A549 (cell line): ENCODE measurements at regions not wholly inside any gene's neighbourhood (a gene's known extent, or its start where the extent isn't known, plus 50 kb on each side); places are given as distances from the start of the nearest gene placed in this dataset.
A peak's percentile ranks its signal among the peaks of the same experiment; 100 is the strongest.

ENCODE experiments used
- ATAC-seq, 2 experiments: fragments of 200-7000 bp in 1 of 2; fragments of >200 bp in 1 of 2; cut with Nextera tagmentation in 1 of 2; cut with Tn5 transposase in 1 of 2; 3 replicates each; pipeline versions ENCODE4 v1.8.0 to v1.9.1; 2018 to 2020; ENCODE audit warnings: mild to moderate bottlenecking in 1 of 2, moderate library complexity in 1 of 2
- CTCF ChIA-PET: fragments of 300-600 bp; sonication (Branson Sonifier 250); formaldehyde crosslinking; extraction: SDS; loops from one replicate; lab custom pipeline; 2021; ENCODE audit warnings: antibody characterized with exemption, inconsistent platforms; lab: Yijun Ruan, JAX
- POLR2A ChIA-PET: fragments of 350-600 bp; formaldehyde crosslinking; extraction: SDS; loops from one replicate; lab custom pipeline; 2021; ENCODE audit warnings: antibody characterized with exemption, inconsistent platforms; lab: Yijun Ruan, JAX
- DNase-seq, 2 experiments: peaks; one replicate each; pipeline versions ENCODE4 v3.0.0 to v3.0.0-alpha.2; 2011 to 2016; ENCODE audit warnings: low read depth in 1 of 2, low spot score in 1 of 2
- FAIRE-seq: peaks from 2 replicates; lab custom pipeline; 2011; peaks lifted over from hg19 to GRCh38; lab: Jason Lieb, UNC
- H3K27ac ChIP-seq, 2 experiments: fragments of >200 bp; sonication (Bioruptor Twin); formaldehyde crosslinking; 3 replicates each; pipeline ENCODE4 v1.5.1; 2016 to 2017
- H3K4me1 ChIP-seq: fragments of >200 bp; sonication (Bioruptor Twin); formaldehyde crosslinking; 3 replicates; pipeline ENCODE4 v1.6.1; 2016
- H3K4me2 ChIP-seq: fragments of >200 bp; sonication (Bioruptor Twin); formaldehyde crosslinking; 3 replicates; pipeline ENCODE4 v1.6.1; 2016
- H3K4me3 ChIP-seq: fragments of >200 bp; sonication (Bioruptor Twin); formaldehyde crosslinking; 3 replicates; pipeline ENCODE4 v1.5.1; 2016
- H3K9me3 ChIP-seq: fragments of >200 bp; sonication (Bioruptor Twin); formaldehyde crosslinking; 3 replicates; pipeline ENCODE4 v1.6.1; 2016
- CBX2 ChIP-seq: fragments of 200-600 bp; sonication (generic); IDR thresholded peaks from 2 replicates; pipeline ENCODE4 v1.6.1; 2016; ENCODE audit warnings: low read depth, mild to moderate bottlenecking, borderline replicate concordance
- CBX8 ChIP-seq: fragments of 200-600 bp; sonication (generic); IDR thresholded peaks from 2 replicates; pipeline ENCODE4 v1.6.1; 2016
- CEBPB ChIP-seq, 2 experiments: fragments of >200 bp in 1 of 2; sonication (Bioruptor Twin) in 1 of 2; formaldehyde crosslinking in 1 of 2; IDR thresholded peaks; 2 replicates each; pipeline ENCODE4 v1.6.1; 2012 to 2016
- CHD4 ChIP-seq: fragments of 200-600 bp; sonication (generic); IDR thresholded peaks from 2 replicates; pipeline ENCODE4 v1.6.1; 2016; ENCODE audit warnings: antibody characterized with exemption, mild to moderate bottlenecking, borderline replicate concordance
- CTCF ChIP-seq: fragments of >200 bp; sonication (Bioruptor Twin); formaldehyde crosslinking; IDR thresholded peaks from 3 replicates; pipeline ENCODE4 v1.5.1; 2016
- E2F6 ChIP-seq: IDR thresholded peaks from 2 replicates; pipeline ENCODE4 v1.6.1; 2012; ENCODE audit warnings: low read depth, borderline replicate concordance
- EHMT2 ChIP-seq: fragments of 200-600 bp; sonication (generic); IDR thresholded peaks from 2 replicates; pipeline ENCODE4 v1.6.1; 2016; ENCODE audit warnings: antibody characterized with exemption, low read depth, mild to moderate bottlenecking, moderate library complexity
- ELK1 ChIP-seq: fragments of 150-350 bp; IDR thresholded peaks from 2 replicates; pipeline ENCODE4 v1.6.1; 2014; ENCODE audit warnings: low read depth, mild to moderate bottlenecking, low read length
- EP300 ChIP-seq, 2 experiments: fragments of >200 bp; sonication (Bioruptor Twin); formaldehyde crosslinking; IDR thresholded peaks; 2 replicates in 1 of 2; 3 replicates in 1 of 2; pipeline ENCODE4 v1.6.1; 2016 to 2017
- ESRRA ChIP-seq: fragments of 150-350 bp; IDR thresholded peaks from 2 replicates; pipeline ENCODE4 v1.6.1; 2014; ENCODE audit warnings: mild to moderate bottlenecking, low read length, borderline replicate concordance
- HDAC2 ChIP-seq: fragments of 200-600 bp; sonication (generic); IDR thresholded peaks from 2 replicates; pipeline ENCODE4 v1.6.1; 2016
- HEYL ChIP-seq: fragments of 250-450 bp; sonication (Bioruptor Pico); IDR thresholded peaks from 2 replicates; pipeline ENCODE4 v1.8.0; 2021; ENCODE audit warnings: mild to moderate bottlenecking, moderate library complexity
- HOXA7 ChIP-seq: fragments of 250-450 bp; sonication (Bioruptor Pico); IDR thresholded peaks from 2 replicates; pipeline ENCODE4 v1.5.0; 2020; ENCODE audit warnings: mild to moderate bottlenecking, moderate library complexity
- HOXB13 ChIP-seq: fragments of 250-450 bp; sonication (Bioruptor Pico); IDR thresholded peaks from 2 replicates; pipeline ENCODE4 v1.5.0; 2020; ENCODE audit warnings: low read depth, mild to moderate bottlenecking, moderate library complexity
- JUN ChIP-seq, 2 experiments: fragments of >200 bp; sonication (Bioruptor Twin); formaldehyde crosslinking; IDR thresholded peaks; 2 replicates in 1 of 2; 3 replicates in 1 of 2; pipeline ENCODE4 v1.6.1; 2016 to 2017
- JUNB ChIP-seq: fragments of >200 bp; sonication (Bioruptor Twin); formaldehyde crosslinking; IDR thresholded peaks from 2 replicates; pipeline ENCODE4 v1.6.1; 2016
- MAX ChIP-seq: IDR thresholded peaks from 2 replicates; pipeline ENCODE4 v1.6.1; 2012
- MAZ ChIP-seq: fragments of 150-350 bp; IDR thresholded peaks from 2 replicates; pipeline ENCODE4 v1.6.1; 2014; ENCODE audit warnings: antibody characterized with exemption, low read depth, low read length, borderline replicate concordance
- RAD21 ChIP-seq, 2 experiments: fragments of >200 bp in 1 of 2; sonication (Bioruptor Twin) in 1 of 2; formaldehyde crosslinking in 1 of 2; IDR thresholded peaks in 1 of 2; conservative IDR thresholded peaks in 1 of 2; 2 replicates in 1 of 2; 3 replicates in 1 of 2; pipeline ENCODE4 v1.6.1; 2012 to 2018; ENCODE audit warnings: inconsistent platforms in 1 of 2
- RCOR1 ChIP-seq: fragments of 150-350 bp; IDR thresholded peaks from 2 replicates; pipeline ENCODE4 v1.6.1; 2014; ENCODE audit warnings: antibody characterized with exemption, low read length, low read depth
- RNF2 ChIP-seq: fragments of 200-600 bp; sonication (generic); IDR thresholded peaks from 2 replicates; pipeline ENCODE4 v1.6.1; 2016; ENCODE audit warnings: low read depth, mild to moderate bottlenecking, antibody characterized with exemption, moderate library complexity, borderline replicate concordance
- SMC3 ChIP-seq: fragments of >200 bp; sonication (Bioruptor Twin); formaldehyde crosslinking; IDR thresholded peaks from 3 replicates; pipeline ENCODE4 v1.6.1; 2018; ENCODE audit warnings: inconsistent platforms
- TFCP2L1 ChIP-seq: fragments of 250-450 bp; sonication (Bioruptor Pico); IDR thresholded peaks from 2 replicates; pipeline ENCODE4 v1.5.0; 2021; ENCODE audit warnings: mild to moderate bottlenecking
- TP53 ChIP-seq: fragments of 250-450 bp; sonication (Bioruptor Pico); IDR thresholded peaks from 2 replicates; pipeline ENCODE4 v1.5.0; 2021; ENCODE audit warnings: mild to moderate bottlenecking, moderate library complexity
- USF2 ChIP-seq: fragments of 450-650 bp; IDR thresholded peaks from 2 replicates; pipeline ENCODE4 v1.6.1; 2014; ENCODE audit warnings: antibody characterized with exemption
- ZFP36 ChIP-seq: fragments of 450-650 bp; IDR thresholded peaks from 2 replicates; pipeline ENCODE4 v1.6.1; 2014; ENCODE audit warnings: borderline replicate concordance; ENCODE audit not compliant: partially characterized antibody
- WGBS: methylation state at CpG from one replicate; pipeline ENCODE4 v1.1.6; 2017; ENCODE audit errors: missing lambda C conversion rate; 5-methylcytosine and 5-hydroxymethylcytosine counted together
- TF ChIP-seq, protein P1 (sequence below): fragments of >200 bp; sonication (Bioruptor Twin); formaldehyde crosslinking; IDR thresholded peaks from 2 replicates; pipeline ENCODE4 v1.6.1; 2016

DNA sequence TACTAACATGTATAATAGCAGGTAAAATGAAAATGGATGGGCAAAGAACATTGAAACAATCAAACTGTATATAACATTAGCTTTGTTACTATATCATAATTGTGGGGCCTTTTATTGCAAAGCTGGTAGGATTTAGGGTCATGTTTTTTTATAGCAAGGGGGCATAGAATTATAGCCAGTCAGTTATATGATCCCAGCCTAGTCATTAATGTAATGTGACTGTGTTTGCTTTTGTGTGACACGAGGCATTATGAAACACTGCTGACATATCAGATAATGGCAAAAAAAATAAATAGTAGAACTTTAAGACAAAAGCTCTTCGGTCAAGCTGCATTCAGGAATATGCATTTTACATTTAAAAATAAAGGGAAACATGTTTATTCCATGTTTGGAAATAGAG, 81.3 kb upstream of the ZNF281 start:
- H3K9me3 ChIP-seq: no peaks in the 10 kb centered on the region
- DNase-seq (no peak), FAIRE-seq (no peak), ATAC-seq (no peak)
- WGBS: 42% methylated on average over 2 of the region's 2 CpGs
- H3K27ac ChIP-seq: no peak overlapping the region
- TF ChIP-seq, protein P1, sequence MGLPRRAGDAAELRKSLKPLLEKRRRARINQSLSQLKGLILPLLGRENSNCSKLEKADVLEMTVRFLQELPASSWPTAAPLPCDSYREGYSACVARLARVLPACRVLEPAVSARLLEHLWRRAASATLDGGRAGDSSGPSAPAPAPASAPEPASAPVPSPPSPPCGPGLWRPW: no peak
- TF ChIP-seq ESRRA (no peak), ZFP36 (no peak), CBX8 (no peak), EP300 (IDR thresholded peaks at IDR 0.05) (no peak), EHMT2 (no peak), SMC3 (no peak), RCOR1 (no peak), HDAC2 (no peak)
- ChIA-PET POLR2A (no interaction called here), CTCF (interaction anchor here (0.8 to 2.9 kb wide), 10 partner anchors 11 to 806 kb away, joined by 3 to 13 read pairs (median 4); no protein-coding TSS in a partner anchor)
- peaks cover 50% of the 10 kb centered on the region for H3K4me1 ChIP-seq
- no peak overlapping the region for H3K4me3 ChIP-seq
- H3K4me2 ChIP-seq: 0 out of 3 replicates have a peak overlapping the region, but pooled peaks have one; percentile 7

DNA sequence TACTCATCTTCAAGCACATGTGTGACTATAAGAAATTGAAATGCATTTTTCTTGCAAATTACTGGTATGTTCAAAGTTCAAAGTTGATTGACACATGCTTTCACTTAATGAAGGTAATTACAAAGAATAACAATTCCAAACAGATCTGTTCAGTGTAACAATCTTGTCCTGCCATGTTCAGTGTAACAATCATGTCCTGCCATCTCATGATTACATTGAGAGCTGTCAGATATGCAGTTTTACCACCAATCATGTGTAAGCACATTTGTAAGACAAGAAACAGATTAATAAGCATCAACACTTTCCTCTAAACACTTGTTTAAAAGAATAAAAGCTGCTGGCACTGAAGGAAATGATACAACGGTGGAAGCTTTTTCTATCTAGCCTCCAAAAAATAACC, 80.3 kb upstream of the ZNF281 start:
- ATAC-seq (no peak), DNase-seq (no peak), FAIRE-seq (no peak)
- H3K4me2 ChIP-seq: no peak overlapping the region
- TF ChIP-seq EHMT2 (no peak), CEBPB (IDR thresholded peaks at IDR 0.05) (no peak), CBX2 (no peak), JUN (IDR thresholded peaks at IDR 0.05) (no peak), TFCP2L1 (CRISPR knock-in tag) (no peak), JUNB (no peak), HOXB13 (CRISPR knock-in tag) (no peak), MAZ (no peak), USF2 (no peak), TP53 (no peak), MAX (no peak), SMC3 (no peak), HOXA7 (CRISPR knock-in tag) (no peak), CHD4 (no peak), ESRRA (no peak), CBX8 (no peak), HEYL (no peak)
- ChIA-PET POLR2A (no interaction called here), CTCF (interaction anchor here (0.5 to 2.9 kb wide), 9 partner anchors 11 to 805 kb away, joined by 3 to 13 read pairs (median 4); no protein-coding TSS in a partner anchor)
- H3K27ac ChIP-seq: peak overlapping the region in 1 of 2 experiments; percentile 10; a peak in 1 of 6 replicates
- H3K4me1 ChIP-seq: peaks cover 50% of the 10 kb centered on the region
- H3K4me3 ChIP-seq: no peak overlapping the region
- 76% methylated on average over 1 of the region's 1 CpG for WGBS
- no peaks in the 10 kb centered on the region for H3K9me3 ChIP-seq

DNA sequence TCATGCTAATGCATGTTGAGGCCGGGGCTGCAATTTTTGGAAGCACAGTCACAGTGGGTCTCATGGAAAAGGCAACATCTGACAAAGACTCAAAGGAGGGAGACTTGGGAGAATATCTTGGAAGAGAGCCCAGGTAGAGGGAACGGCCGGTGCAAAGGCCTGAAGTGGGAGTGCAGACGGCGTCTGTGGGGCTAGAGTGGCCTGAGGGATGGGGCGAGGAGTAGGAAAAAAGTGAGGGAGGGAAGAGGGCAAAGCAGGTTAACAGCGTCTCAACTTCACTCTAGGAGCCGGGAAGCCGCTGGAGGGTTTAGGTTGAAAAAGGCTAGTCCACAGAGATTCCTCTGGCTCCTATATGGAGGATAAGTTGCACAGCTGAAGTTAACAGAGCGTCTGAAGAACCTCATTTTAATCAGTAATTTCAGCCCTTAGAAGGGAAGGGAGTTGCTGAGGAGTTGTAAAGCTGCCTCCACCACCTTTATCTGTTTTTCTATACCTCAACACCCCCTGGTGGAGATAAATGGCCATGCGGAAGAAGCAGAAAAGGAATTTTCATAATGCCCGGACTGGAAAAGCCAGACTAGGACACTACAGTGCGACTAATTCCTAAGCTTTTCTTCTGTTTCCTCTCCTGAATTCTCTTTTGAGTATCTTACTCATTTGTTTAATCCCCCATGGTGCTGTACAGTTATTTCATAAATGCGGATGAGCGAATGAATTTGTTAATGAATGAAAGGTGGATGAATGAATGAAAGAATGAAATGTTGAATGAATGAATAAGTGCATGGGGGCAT, 78.7 kb upstream of the ZNF281 start:
- peak; percentile 23 for FAIRE-seq
- H3K4me1 ChIP-seq: peaks cover 63% of the 10 kb centered on the region
- CTCF ChIA-PET: interaction anchor here (0.6 to 2.9 kb wide), 57 partner anchors 9 to 1729 kb away, joined by 3 to 13 read pairs (median 3); no protein-coding TSS in a partner anchor
- peak; percentile 90 for ATAC-seq
- TF ChIP-seq MAX (peak; percentile 35; the same call in 1 of the 2 replicates), RAD21 (conservative IDR thresholded peaks at IDR 0.05 in 1 of 2, IDR thresholded peaks at IDR 0.05 in 1 of 2) (peak; percentile 98 to 99), E2F6 (no peak), JUN (IDR thresholded peaks at IDR 0.05) (0 out of 5 replicates have a peak, but pooled peaks of 1 of the 2 experiments have one; percentile 25), ELK1 (no peak), CTCF (peak; percentile 91), SMC3 (peak; percentile 98), RNF2 (no peak)
- TF ChIP-seq, all 56 proteins: peak for 5
- 13% methylated on average over 15 of the region's 15 CpGs for WGBS
- Histone ChIP-seq H3K27ac (peak overlapping the region; percentile 83 to 93), H3K4me3 (no peak overlapping the region), H3K9me3 (no peaks in the 10 kb centered on the region), H3K4me2 (peak overlapping the region; percentile 63)
- POLR2A ChIA-PET: no interaction called here
- peak; percentile 44 to 84 for DNase-seq
